ENCODE measurements at regions not wholly inside any gene's neighbourhood (a gene's known extent, or its start where the extent isn't known, plus 50 kb on each side); places are given as distances from the start of the nearest gene placed in this dataset.
"Not testable (repeated sequence)": the region's sequence is repeated elsewhere in the genome, so short reads cannot be mapped to it uniquely, and the experiment has no call there.

DNA sequence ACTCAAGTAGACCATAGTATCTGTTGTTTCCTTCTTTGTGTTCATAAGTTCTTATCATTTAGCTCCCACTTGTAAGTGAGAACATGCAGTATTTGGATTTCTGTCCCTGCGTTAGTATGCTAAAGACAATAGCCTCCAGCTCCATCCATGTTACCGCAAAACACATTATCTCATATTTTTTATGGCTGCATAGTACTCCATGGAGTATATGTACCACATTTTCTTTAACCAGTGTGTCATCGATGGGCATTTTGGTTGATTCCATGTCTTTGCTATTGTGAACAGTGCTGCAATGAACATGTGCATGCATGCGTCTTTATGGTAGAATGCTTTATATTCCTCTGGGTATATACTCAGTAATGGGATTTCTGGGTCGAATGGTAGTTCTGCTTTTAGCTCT, 148.1 kb upstream of the IRS2 start:
- not testable (repeated sequence) for DNase-seq

DNA sequence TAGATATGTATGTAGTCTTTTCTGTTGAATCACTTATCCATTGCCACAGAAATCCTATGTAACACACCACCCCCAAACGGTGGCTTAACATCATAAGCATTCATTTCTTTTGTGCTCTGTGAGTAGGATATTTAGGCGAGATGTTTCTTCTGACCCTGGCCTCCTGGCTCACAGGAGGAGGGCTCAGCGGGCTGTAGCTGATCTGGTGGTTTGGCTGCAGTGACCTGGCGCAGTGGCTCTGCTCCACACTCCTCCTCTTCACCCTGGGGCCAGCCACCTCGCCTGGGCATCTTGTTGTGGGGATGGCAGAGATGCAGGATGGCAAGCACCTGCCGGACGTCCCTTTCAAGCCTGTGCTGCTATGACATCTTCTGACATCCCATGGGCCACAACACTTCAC, 147.1 kb upstream of the IRS2 start:
- DNase-seq = no peak

DNA sequence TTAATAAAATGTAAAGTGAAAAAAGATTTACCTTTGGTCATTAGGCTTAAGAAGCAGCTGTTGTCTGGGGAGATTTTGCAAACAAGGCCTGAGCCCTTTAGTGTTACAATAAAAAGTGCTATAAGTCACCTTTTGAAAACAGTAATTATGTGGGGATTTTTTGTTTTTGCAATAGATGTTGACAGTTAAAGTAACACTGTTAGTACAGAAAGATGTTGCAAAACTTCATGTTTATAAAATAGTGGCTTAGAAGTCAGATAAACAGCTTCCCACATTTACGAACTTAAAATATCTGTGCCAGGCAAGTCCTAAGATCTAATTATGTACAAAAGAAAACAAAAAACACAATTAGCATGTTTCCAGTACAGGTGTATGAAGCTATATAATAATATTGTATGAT, 138.0 kb upstream of the IRS2 start:
- no peak for DNase-seq

DNA sequence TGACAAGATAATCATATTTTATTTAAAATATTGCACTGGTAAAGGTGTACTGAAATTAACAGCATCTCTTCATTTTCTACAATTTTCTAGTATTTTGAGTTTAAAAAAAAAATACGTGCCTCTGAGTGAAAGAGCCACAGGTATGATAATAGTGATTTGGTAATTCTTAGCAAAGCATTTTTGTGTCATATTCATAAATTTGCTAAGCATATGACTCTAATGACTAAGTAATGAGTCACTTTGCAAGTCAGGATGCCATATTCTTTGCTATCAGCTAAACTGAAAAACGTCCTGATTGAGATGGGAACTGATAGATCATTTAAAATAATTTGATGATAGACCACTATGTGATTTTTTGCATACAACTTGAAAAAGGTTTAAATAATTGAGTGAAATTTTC, 136.1 kb upstream of the IRS2 start:
- DNase-seq = no peak

DNA sequence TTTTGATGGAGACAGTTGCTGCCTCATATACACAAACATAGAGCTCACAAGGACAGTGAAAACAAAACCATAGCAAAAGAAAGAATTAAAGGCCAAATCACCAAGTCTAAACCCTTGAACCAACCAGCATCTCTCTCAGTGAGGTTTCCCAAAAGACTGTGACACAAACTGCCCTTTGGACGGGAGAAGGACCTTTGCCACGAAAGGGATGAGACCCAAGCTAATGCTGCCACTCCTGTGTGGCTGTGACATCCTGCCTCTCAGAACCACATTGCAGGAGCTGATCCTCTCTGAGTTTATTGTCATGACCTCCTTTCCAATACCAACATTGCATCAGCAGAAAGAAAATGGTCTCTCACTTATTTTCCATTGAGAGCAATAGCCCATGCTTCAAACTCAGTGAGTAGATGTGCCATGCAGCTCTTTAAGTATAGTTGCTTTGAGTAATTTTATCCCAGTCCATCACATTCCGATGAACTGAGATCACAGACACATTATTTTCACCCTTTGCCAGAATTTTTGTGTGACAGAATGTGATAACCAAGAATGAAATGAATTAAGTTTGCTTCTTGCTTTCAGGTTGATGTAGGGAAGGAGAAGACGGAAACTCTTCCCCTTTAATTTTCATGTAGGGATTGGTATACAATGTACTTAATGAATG, 133.5 kb upstream of the IRS2 start:
- DNase-seq = no peak

DNA sequence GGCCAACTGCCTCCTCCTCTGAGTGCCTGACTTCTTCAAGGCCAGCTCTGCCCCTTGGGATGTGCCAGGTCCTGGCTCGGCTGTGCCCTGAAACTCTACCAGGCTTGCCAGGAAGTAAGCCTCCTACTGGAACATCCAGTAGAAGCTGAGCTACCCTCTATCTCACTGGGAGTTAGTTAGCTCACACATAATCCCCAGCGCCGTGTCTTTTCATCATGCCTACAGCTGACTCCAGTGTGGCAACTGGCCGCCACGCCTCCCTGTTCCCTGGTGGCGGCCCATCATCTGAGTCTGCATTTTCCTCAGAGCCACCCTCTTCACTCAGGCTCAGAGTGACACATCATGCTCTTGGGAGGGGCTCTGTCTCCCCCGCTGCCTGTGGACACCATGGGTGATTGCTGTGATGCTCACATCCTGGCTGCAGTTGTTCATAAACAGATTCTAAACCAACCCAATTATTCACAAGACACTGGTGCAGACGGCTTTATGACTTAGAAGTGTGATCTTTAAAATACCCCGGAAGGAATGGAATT, 131.9 kb upstream of the IRS2 start:
- DNase-seq = no peak

DNA sequence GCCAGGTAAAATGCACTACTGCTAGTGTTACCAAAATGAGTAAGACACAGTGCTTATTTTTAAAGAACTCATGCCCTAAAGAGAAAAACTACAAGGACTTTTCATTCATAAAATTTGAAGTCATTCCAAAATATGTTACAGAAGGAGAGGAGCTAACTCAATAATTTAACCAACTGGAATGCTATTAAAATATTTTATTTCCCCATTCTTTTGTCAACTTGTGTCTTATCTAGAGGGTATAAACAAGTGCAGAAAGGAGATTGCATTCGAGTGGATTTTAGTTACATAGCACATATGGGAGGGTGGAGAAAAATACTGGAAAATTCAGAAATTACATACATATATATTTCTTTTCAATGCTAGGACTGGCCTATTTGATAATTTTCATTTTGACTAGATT, 131.0 kb upstream of the IRS2 start:
- DNase-seq = no peak

DNA sequence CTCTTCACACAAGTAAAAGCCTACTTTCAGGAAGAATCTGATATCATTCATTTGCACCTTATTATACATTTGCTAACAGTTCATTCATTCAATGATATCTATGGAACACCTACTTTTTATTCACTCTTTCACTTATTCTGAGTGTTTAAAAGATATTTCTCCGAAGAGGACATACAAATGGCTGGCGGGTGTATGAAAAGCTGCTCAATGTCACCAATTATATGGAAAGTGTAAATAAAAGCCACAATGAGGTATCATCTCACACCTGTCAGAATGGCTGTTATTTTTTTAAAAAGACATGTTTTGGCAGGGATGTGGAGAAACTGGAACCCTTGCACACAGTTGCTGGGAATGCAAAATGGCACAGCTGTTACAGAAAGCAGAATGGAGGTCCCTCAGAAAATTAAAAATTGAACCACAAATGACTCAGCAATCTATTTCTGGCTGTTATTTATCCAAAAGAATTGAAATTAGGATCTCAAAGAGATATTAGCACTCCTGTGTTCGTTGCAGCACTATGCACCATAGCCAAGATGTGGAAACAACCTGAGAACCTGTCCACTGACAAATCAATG, 127.6 kb upstream of the IRS2 start:
- DNase-seq = no peak

DNA sequence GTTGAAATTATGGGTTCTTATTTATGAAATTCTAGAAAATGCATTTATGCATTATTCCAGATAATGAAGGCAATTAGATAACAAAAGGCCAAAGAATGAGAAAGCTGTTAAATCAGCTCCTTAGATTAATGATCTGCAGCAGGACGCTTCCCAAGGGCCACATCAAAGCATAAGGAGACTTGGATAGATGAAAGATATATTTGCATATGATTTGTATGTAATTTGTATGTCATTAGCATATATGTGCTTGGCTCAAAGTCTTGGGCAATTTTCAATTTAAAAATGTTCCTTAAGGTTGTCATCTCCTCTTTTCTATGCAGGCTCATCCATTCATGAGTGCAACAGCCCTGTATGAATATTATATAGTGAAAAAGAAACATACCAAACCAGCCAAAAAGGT, 126.8 kb upstream of the IRS2 start:
- DNase-seq = no peak

DNA sequence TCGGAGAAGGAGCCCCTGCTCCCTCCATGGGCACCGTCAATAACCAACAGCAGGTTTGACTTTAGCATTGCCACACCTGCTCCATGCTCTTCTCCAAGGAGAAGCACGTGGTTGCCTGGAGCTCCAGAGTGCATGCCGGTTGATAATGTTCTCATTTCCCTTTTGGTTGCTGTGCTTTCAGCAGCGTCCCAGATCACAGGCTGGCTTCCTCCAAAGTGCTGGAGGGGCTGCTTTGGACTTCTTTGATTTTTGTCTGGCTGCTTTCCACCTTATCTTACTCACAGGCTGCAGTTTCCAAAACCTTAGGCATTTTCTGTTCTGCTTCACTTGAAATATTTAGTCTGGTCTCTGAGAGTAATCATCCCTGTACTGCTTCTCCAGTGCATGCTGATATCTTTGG, 123.8 kb upstream of the IRS2 start:
- DNase-seq = no peak

DNA sequence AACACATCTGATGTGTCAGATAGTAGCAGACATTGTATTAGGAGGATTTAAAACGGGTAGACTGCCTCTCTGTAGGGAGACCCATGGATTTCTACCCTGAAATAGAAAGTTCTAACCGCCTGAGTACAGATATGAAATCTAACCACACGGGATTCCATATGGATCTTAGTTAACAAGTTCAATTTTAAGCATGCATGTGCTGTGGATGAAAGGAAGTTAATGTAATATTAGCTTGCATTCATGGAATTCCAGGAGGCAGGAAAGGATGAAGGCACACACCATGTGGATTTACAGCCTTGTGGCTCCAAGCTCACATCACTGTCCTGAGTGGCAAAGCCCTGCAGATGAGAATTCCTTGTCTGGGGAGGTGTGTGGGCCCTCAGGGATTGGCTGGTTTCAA, 120.6 kb upstream of the IRS2 start:
- DNase-seq = no peak

DNA sequence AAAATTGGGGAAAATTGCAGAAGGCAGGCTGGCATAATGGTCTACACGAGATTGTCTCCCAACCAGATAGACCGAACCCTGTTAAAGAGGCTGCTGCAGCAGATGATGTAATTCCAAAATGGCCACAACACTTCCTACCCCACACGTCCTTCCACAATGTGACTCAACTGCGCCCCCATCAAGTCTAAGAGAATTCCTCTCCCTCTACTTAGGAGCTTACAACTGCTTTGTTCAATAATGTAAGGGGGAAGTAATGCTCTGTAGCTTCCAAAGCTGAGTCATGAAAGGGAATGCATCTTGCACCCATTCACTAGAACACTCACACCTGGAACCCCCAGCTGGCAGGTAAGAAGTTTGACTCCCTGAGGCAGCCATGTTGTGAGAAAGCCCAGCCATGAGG, 117.8 kb upstream of the IRS2 start:
- DNase-seq = no peak

DNA sequence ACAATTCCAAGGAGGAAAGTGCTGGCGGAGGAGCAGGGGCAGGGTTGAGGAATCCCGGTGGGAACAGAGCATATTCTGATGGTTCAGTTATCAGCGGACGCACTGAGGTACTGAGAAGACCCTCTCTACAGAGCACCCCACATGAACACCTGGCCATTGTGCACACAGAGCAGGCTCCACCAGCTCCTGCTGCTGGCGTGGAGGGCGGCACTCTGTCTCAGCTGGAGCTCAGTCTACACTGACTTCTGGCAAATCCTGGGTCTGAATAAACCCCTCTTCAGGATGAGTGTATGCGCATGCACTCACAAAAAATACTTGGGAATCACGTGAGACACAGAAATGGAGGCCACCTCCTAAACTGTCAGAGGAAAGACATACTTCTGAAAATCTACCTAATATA, 114.4 kb upstream of the IRS2 start:
- no peak for DNase-seq

DNA sequence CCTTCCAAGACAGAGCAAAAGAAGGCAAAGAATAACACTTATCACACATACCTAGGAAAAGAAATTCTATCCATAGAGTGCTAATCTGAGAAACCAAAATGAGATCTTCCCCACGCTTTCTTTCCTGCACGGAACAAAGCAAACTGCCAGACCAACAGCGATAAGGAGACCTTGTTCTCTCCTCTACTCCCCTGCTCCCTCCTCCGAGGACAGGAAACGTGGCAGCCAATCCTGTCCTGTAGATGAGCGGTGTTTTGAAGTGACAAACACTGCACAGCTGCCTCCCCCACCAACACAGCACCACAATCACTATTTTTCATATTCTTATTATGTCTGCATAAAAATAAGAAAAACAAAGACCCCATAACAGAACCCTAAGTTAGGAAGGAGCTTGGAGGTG, 113.9 kb upstream of the IRS2 start:
- DNase-seq = no peak

DNA sequence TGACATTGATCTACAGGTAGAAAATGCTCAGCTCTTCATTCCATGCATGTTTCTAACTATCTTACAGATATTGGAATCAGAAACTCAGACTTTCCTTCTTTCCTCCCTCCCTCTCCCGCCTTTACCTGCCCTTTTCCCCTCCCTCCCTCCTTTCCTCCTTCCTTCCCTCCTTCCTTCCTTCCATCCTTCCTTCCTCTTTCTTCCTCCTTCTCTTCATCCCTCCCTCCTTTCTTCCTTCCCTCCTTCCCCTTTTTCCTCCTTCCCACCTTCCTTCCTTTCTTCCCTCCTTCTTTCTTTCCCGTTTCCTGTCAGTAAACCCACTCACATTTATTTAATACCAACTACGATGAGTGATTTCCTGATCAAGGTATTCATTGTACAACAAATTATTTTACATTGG, 113.4 kb upstream of the IRS2 start:
- no peak for DNase-seq

DNA sequence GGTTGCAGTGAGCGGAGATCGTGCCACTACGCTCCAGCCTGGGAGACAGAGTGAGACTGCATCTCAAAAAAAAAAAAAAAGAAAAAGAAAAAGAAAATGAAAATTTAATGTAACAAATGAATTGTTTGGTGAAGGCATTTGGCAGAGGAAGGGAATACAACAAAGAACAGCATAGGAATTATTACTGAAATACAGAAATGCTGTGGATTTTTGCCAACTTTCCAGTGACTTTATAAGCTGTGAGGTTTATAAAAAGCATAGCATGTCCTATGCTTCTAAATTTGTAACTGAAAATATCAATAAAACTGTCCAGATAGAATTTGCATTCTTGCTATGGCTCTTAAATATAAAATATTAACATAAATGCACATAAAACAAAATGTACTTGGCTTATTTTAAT, 112.9 kb upstream of the IRS2 start:
- no peak for DNase-seq

DNA sequence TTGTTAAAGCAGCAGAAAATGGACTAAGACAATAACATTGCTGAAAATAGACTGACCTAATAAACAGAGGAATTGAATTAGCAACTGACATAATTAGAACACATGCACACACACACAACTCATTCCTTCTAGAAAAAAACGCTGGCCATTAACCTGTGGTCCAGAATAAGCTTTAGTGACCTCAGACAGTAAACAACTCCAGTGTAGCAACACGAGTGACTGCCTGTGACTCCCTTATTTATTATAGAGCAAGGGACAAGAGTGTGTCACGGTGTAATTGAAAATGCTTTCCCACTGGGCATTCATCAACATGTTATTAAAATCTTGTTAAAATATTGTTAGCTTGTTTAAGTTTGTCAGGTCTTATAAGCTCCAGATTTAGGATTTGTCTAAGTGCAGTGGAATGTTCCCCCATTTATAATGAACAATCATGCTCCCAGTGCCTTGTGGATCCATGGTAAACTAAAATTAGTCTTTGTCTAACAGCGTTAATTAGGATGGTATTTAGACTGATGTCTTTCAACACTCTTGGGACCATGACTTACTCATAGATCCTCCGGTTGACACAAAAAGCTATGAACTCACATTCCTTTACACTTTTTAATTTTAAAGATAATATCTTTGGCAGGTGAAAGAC, 111.7 kb upstream of the IRS2 start:
- DNase-seq = no peak

DNA sequence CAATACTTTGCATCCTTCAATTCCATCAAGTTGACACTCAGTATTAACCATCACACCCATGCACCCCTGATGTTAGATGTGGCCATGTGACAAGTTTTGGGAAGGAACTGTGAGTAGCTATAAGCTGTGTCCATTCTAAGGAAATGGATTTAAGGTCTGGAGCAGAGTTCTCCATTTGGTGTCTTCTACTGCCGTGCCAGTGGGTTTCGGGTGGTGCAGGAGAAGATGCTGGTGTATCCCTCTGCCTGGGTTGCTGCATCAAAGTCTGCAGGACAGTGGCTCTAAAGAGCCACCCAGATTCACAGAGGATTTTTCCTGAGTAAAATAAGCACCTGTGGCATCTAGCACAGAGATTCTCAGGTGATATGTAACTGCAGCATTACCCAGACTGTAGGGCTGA, 105.7 kb upstream of the IRS2 start:
- DNase-seq = no peak

DNA sequence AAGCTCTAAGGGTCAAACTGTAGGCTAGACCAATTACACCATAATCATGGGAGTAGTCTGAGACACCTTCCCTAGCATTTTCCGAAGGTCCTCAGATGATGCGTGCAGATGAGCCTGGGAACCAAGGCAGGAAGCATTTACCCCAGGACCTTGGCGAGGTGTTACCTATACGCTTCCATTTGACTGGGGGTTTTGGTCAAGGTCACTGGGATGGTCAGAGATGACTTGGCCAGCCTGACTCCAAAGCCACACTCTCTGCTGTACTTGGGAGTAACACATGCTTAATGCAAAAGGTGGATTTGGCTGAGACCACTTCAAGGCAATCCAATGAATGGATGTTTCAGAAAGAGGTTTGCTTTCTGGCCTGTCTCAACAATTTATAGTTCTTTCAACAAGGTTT, 98.9 kb upstream of the IRS2 start:
- no peak for DNase-seq

DNA sequence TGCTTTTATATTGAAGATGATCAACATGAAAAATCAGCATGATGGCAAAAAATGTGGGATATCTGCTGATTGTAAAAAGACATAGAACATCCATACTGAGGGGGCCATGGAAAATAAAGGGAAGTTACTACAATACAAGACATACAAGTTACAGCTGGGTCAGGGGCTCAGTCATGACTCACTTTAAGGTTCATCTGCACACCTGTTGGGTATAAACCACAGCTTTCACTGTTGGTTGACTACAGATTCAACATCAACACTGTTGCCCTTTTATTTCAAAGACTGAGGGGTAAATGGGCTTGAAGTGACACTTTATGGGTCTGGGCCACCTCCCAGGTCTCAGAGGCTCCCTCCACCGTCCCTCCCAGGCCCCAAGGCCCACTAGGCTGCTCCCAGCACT, 98.1 kb upstream of the IRS2 start:
- no peak for DNase-seq

DNA sequence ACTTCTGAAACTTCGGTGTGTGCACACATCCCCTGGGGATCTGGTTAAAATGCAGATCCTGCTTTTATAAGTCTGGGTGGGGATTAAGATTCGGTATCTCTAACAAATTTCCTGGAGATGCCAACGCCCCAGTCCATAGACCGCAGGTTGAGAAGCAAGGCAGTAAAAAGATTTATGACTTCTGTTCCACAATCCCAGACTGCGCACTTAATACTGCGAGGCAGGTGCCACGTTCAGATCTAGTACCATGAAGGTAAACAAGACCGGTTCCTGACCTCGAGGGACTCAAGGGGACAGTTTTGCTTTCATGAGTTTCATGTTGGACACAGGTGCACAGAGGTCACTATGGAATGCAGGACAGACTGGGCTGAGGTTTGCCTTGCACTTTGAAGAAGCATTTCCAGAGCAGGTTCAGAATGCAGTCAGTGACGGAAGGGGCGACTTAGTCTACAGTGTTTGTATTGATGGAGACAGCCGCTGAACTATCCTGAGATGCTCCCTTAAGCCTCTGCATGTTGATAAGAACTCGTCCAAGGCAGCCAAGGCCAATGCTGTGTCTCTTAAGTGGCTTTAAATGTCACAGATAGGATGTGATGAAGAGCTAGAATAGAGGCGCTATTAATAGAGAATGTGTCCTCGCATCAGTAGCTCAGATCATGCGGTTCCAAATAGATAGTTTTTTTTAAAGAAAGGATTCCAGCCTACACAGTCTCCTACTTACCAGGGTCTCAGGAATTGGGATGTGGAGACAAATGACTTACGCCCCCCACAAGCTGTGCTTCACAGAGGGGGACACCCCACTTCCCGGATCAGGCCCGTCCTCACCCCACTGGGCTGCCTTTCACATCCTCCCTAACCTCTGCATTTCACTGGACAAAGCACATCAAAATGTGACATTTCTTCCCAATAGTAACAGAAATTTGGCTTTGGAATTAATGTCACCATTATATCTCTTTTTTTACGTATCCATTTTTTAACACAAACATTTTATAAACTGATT, 97.1 kb upstream of the IRS2 start:
- no peak for DNase-seq

DNA sequence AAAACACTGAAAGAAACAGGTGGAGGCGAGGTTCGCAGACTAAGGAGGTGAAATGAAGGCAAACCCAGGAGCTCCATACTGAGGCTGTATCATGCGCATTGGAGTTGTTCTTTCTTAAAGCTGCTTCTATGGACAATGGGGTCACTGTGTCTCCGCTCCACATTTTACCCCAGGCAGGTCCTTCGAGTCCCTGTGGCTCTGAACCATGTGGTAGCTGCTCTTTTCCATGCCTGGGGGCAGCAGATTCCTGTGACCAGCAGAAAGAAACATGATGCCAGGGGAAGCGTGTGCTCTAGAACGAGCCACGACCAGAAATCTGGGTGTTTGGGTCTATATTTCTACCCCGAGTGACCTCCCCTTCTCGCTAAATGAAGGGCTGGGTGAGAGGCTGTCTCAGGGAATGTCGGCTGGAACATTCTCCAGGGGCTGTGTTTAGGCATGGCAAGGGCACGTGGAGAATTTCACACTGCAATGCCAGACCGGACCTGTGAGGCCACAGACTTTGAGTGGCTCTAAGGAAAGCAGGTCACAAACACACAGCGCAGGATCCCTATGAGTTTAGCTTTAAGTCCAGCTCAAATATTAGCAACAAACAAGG, 95.7 kb upstream of the IRS2 start:
- no peak for DNase-seq

DNA sequence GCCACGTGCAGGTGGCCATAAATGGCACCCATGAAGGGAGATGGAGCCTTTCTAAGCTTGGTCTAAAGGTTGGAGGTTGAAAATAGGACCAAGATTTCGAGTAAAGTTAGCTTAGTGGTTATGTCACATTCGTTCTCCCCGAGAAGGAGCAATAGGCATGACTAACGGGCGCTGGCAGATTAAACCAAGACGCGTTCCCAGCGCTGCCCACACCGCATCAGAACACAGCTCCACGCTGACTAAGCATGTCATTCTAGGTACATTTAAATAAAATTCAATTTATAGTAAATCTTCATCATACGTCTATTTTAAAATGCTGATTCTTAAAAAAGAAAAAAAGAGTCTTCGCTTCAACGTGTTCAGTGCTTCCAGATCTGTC, 95.0 kb upstream of the IRS2 start:
- no peak for DNase-seq

All from DMS79 (cell line).